HepG2 (cell line): ENCODE measurements at regions not wholly inside any gene's neighbourhood (a gene's known extent, or its start where the extent isn't known, plus 50 kb on each side); places are given as distances from the start of the nearest gene placed in this dataset.

ENCODE experiments used
- POLR2A ChIP-seq, 2 experiments: IDR thresholded peaks; 2 replicates each; pipeline ENCODE4 v1.6.1; 2011; ENCODE audit warnings: low read depth in 2 of 2, low read length in 2 of 2, mild to moderate bottlenecking in 1 of 2, moderate library complexity in 1 of 2; ENCODE audit not compliant: insufficient read depth in 1 of 2
- TF ChIP-seq, protein P1 (sequence below): sonication (generic); formaldehyde crosslinking; IDR thresholded peaks from 2 replicates; pipeline ENCODE4 v1.5.0; 2020; ENCODE audit warnings: mild to moderate bottlenecking, missing genetic modification reagents, moderate library complexity
- TF ChIP-seq, protein P2 (sequence below): sonication (generic); formaldehyde crosslinking; conservative IDR thresholded peaks from 2 replicates; pipeline ENCODE4 v1.4.0; 2020; ENCODE audit warnings: mild to moderate bottlenecking, missing genetic modification reagents, moderate library complexity

DNA sequence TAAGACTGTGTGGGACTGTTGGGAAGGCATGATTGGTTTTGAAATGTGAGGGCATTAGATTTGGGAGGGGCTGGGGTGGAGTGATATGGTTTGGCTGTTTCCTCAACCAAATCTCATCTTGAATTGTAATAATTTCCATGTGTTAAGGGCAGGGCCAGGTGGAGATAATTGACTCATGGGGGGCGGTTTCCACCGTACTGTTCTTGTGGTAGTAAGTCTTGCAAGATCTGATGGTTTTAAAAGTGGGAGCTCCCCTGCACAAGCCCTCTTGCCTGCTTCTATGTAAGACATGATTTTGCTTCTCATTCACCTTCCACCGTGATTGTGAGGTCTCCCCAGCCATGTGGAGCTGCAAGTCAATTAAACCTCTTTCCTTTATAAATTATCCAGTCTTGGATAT, 76.6 kb upstream of the PPFIA2 start:
- TF ChIP-seq, protein P1, sequence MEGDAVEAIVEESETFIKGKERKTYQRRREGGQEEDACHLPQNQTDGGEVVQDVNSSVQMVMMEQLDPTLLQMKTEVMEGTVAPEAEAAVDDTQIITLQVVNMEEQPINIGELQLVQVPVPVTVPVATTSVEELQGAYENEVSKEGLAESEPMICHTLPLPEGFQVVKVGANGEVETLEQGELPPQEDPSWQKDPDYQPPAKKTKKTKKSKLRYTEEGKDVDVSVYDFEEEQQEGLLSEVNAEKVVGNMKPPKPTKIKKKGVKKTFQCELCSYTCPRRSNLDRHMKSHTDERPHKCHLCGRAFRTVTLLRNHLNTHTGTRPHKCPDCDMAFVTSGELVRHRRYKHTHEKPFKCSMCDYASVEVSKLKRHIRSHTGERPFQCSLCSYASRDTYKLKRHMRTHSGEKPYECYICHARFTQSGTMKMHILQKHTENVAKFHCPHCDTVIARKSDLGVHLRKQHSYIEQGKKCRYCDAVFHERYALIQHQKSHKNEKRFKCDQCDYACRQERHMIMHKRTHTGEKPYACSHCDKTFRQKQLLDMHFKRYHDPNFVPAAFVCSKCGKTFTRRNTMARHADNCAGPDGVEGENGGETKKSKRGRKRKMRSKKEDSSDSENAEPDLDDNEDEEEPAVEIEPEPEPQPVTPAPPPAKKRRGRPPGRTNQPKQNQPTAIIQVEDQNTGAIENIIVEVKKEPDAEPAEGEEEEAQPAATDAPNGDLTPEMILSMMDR (CRISPR knock-in tag) = no peak
- TF ChIP-seq, protein P2, sequence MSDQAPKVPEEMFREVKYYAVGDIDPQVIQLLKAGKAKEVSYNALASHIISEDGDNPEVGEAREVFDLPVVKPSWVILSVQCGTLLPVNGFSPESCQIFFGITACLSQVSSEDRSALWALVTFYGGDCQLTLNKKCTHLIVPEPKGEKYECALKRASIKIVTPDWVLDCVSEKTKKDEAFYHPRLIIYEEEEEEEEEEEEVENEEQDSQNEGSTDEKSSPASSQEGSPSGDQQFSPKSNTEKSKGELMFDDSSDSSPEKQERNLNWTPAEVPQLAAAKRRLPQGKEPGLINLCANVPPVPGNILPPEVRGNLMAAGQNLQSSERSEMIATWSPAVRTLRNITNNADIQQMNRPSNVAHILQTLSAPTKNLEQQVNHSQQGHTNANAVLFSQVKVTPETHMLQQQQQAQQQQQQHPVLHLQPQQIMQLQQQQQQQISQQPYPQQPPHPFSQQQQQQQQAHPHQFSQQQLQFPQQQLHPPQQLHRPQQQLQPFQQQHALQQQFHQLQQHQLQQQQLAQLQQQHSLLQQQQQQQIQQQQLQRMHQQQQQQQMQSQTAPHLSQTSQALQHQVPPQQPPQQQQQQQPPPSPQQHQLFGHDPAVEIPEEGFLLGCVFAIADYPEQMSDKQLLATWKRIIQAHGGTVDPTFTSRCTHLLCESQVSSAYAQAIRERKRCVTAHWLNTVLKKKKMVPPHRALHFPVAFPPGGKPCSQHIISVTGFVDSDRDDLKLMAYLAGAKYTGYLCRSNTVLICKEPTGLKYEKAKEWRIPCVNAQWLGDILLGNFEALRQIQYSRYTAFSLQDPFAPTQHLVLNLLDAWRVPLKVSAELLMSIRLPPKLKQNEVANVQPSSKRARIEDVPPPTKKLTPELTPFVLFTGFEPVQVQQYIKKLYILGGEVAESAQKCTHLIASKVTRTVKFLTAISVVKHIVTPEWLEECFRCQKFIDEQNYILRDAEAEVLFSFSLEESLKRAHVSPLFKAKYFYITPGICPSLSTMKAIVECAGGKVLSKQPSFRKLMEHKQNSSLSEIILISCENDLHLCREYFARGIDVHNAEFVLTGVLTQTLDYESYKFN (CRISPR knock-in tag) = no peak
- no peak for TF ChIP-seq POLR2A (IDR thresholded peaks at IDR 0.05; ENCODE audit: insufficient read depth in 1 of 2, low read depth in 2 of 2, low read length in 2 of 2)
